Keratinocyte (primary cell): ENCODE measurements at regions not wholly inside any gene's neighbourhood (a gene's known extent, or its start where the extent isn't known, plus 50 kb on each side); places are given as distances from the start of the nearest gene placed in this dataset.

Experiments used
- DNase-seq: peaks from one replicate; pipeline ENCODE4 v3.0.0-alpha.2; 2011; ENCODE audit warnings: low read depth, missing footprints, low spot score
- FAIRE-seq: peaks from 2 replicates; lab custom pipeline; 2011; peaks lifted over from hg19 to GRCh38; lab: Jason Lieb, UNC
- H2AFZ ChIP-seq: 2 replicates; pipeline ENCODE4 v1.6.0; 2012; ENCODE audit warnings: low read length, control low read depth, inconsistent platforms; ENCODE audit not compliant: control insufficient read depth
- H3K27ac ChIP-seq: 2 replicates; pipeline ENCODE4 v1.5.1; 2011; ENCODE audit warnings: low read length; ENCODE audit not compliant: control insufficient read depth, insufficient read depth
- H3K27me3 ChIP-seq: 3 replicates; pipeline ENCODE4 v1.6.0; 2011; ENCODE audit warnings: low read length; ENCODE audit not compliant: control insufficient read depth, insufficient read depth; ENCODE audit errors: extremely low read depth
- H3K36me3 ChIP-seq, 2 experiments: 2 replicates in 1 of 2; 3 replicates in 1 of 2; pipeline ENCODE4 v1.5.1; 2011; ENCODE audit warnings: low read length in 2 of 2, mild to moderate bottlenecking in 1 of 2; ENCODE audit not compliant: control insufficient read depth in 2 of 2, insufficient read depth in 2 of 2; ENCODE audit errors: extremely low read depth in 1 of 2
- H3K4me1 ChIP-seq: 3 replicates; pipeline ENCODE4 v1.5.1; 2011; ENCODE audit warnings: low read length; ENCODE audit not compliant: control insufficient read depth, insufficient read depth; ENCODE audit errors: extremely low read depth
- H3K4me2 ChIP-seq: 3 replicates; pipeline ENCODE4 v1.6.0; 2011; ENCODE audit warnings: low read depth, low read length; ENCODE audit not compliant: control insufficient read depth, insufficient read depth; ENCODE audit errors: extremely low read depth
- H3K4me3 ChIP-seq, 3 experiments: fragments of 200-600 bp in 1 of 3; sonication (generic) in 1 of 3; 2 replicates in 2 of 3; 3 replicates in 1 of 3; pipeline ENCODE4 v1.5.1; 2011 to 2016; ENCODE audit warnings: low read length in 3 of 3, mild to moderate bottlenecking in 3 of 3, control low read depth in 2 of 3, inconsistent platforms in 1 of 3, low read depth in 1 of 3, mixed read lengths in 1 of 3, mixed run types in 1 of 3, moderate library complexity in 1 of 3; ENCODE audit not compliant: control insufficient read depth in 2 of 3, insufficient read depth in 2 of 3; ENCODE audit errors: extremely low read depth in 1 of 3
- H3K79me2 ChIP-seq: 2 replicates; pipeline ENCODE4 v1.6.0; 2012; ENCODE audit warnings: low read length; ENCODE audit not compliant: control insufficient read depth, insufficient read depth
- H3K9ac ChIP-seq: 3 replicates; pipeline ENCODE4 v1.6.0; 2011; ENCODE audit warnings: low read length; ENCODE audit not compliant: control insufficient read depth, insufficient read depth; ENCODE audit errors: extremely low read depth
- H3K9me1 ChIP-seq: 3 replicates; pipeline ENCODE4 v1.6.0; 2011; ENCODE audit warnings: low read length; ENCODE audit not compliant: control insufficient read depth, insufficient read depth; ENCODE audit errors: extremely low read depth
- H3K9me3 ChIP-seq: 2 replicates; pipeline ENCODE4 v1.5.1; 2012; ENCODE audit warnings: low read depth, low read length; ENCODE audit not compliant: control insufficient read depth
- H4K20me1 ChIP-seq: 3 replicates; pipeline ENCODE4 v1.6.0; 2011; ENCODE audit warnings: low read length; ENCODE audit not compliant: control insufficient read depth, insufficient read depth; ENCODE audit errors: extremely low read depth
- CTCF ChIP-seq, 3 experiments: IDR thresholded peaks in 1 of 3; conservative IDR thresholded peaks in 1 of 3; optimal IDR thresholded peaks in 1 of 3; 2 replicates in 2 of 3; 3 replicates in 1 of 3; pipeline versions ENCODE3 to v1.5.1; 2011; ENCODE audit warnings: low read length in 3 of 3, mild to moderate bottlenecking in 3 of 3, moderate library complexity in 2 of 3, control low read depth in 1 of 3, inconsistent platforms in 1 of 3; ENCODE audit not compliant: insufficient read depth in 2 of 3; ENCODE audit errors: extremely low read depth in 1 of 3
- EZH2 ChIP-seq: IDR thresholded peaks from one replicate; pipeline ENCODE4 v1.6.1; 2012; ENCODE audit warnings: inconsistent platforms, mild to moderate bottlenecking, low read length, moderate library complexity
- dilution Hi-C: fragments of 300-500 bp; cut with MboI; formaldehyde crosslinking; loops from one replicate; pipeline ENCODE4 v1.7.0; 2020; ENCODE audit warnings: low sequenced_read_pairs; ENCODE audit not compliant: extremely low pct_ligation_motif_present

GRCh38 chr12:105462831-105463230 is 132.3 kb downstream of the C12orf75 start:
- peak; percentile 66 for FAIRE-seq

GRCh38 chr12:105464406-105464805 is 133.9 kb downstream of the C12orf75 start:
- no peaks in the 10 kb centered on the region for H3K9me3 ChIP-seq
- H3K4me1 ChIP-seq, result peaks cover 8% of the 10 kb centered on the region
- dilution Hi-C loops, result no loop called here
- no peaks in the 10 kb centered on the region for H3K27me3 ChIP-seq
- H3K4me3 ChIP-seq, result no peak overlapping the region
- DNase-seq, result no peak
- H3K9ac ChIP-seq, result no peak overlapping the region
- H3K36me3 ChIP-seq, result no peaks in the 10 kb centered on the region
- H2AFZ ChIP-seq, result no peak overlapping the region
- FAIRE-seq, result no peak
- no peaks in the 10 kb centered on the region for H3K9me1 ChIP-seq
- H3K4me2 ChIP-seq, result no peak overlapping the region
- H3K27ac ChIP-seq, result no peak overlapping the region
- no peaks in the 10 kb centered on the region for H3K79me2 ChIP-seq
- no peak for TF ChIP-seq EZH2
- TF ChIP-seq CTCF (optimal IDR thresholded peaks at IDR 0.05 in 1 of 3, IDR thresholded peaks at IDR 0.05 in 1 of 3, conservative IDR thresholded peaks at IDR 0.05 in 1 of 3; ENCODE audit: extremely low read depth in 1 of 3, insufficient read depth in 2 of 3, low read length in 3 of 3), result no peak
- H4K20me1 ChIP-seq, result no peaks in the 10 kb centered on the region

More at GRCh38 chr12:105462831-105463230, 132.3 kb downstream of the C12orf75 start:
- Histone ChIP-seq H3K79me2 (no peaks in the 10 kb centered on the region), H3K4me3 (no peak overlapping the region), H4K20me1 (no peaks in the 10 kb centered on the region), H2AFZ (no peak overlapping the region), H3K27ac (no peak overlapping the region), H3K9me1 (no peaks in the 10 kb centered on the region), H3K9me3 (peaks cover 5% of the 10 kb centered on the region), H3K9ac (no peak overlapping the region), H3K27me3 (no peaks in the 10 kb centered on the region), H3K4me2 (no peak overlapping the region), H3K36me3 (no peaks in the 10 kb centered on the region), H3K4me1 (peaks cover 8% of the 10 kb centered on the region)
- no peak for DNase-seq
- TF ChIP-seq EZH2, result no peak
- no peak for TF ChIP-seq CTCF (optimal IDR thresholded peaks at IDR 0.05 in 1 of 3, IDR thresholded peaks at IDR 0.05 in 1 of 3, conservative IDR thresholded peaks at IDR 0.05 in 1 of 3; ENCODE audit: extremely low read depth in 1 of 3, insufficient read depth in 2 of 3, low read length in 3 of 3)
- dilution Hi-C loops, result no loop called here
